ENCODE measurements at regions not wholly inside any gene's neighbourhood (a gene's known extent, or its start where the extent isn't known, plus 50 kb on each side); places are given as distances from the start of the nearest gene placed in this dataset.

- DNase-seq = no peak
These were observed 55.1 kb downstream of the KIF4B start for GRCh38 chr5:155068616-155069100.

GRCh38 chr5:155069961-155070360 lies 56.4 kb downstream of the KIF4B start:
- DNase-seq = no peak

- DNase-seq = no peak
These were observed 57.2 kb downstream of the KIF4B start for GRCh38 chr5:155070781-155071180.

- DNase-seq = no peak
These were observed 62.8 kb downstream of the KIF4B start for GRCh38 chr5:155076379-155076778.

- no peak for DNase-seq
These were observed 66.1 kb downstream of the KIF4B start for GRCh38 chr5:155079698-155080097.

- no peak for DNase-seq
These were observed 67.2 kb downstream of the KIF4B start for GRCh38 chr5:155080721-155081120.

GRCh38 chr5:155081618-155082017 lies 68.1 kb downstream of the KIF4B start:
- no peak for DNase-seq

GRCh38 chr5:155082401-155082800 lies 68.8 kb downstream of the KIF4B start:
- no peak for DNase-seq

- no peak for DNase-seq
These were observed 71.9 kb downstream of the KIF4B start for GRCh38 chr5:155085282-155085989.

GRCh38 chr5:155087036-155087435 lies 73.5 kb downstream of the KIF4B start:
- DNase-seq = no peak

- DNase-seq = no peak
These were observed 75.3 kb downstream of the KIF4B start for GRCh38 chr5:155088811-155089210.

GRCh38 chr5:155089643-155090042 lies 76.1 kb downstream of the KIF4B start:
- DNase-seq = no peak

GRCh38 chr5:155091063-155091648 lies 77.6 kb downstream of the KIF4B start:
- DNase-seq = no peak

- DNase-seq = no peak
These were observed 78.5 kb downstream of the KIF4B start for GRCh38 chr5:155091768-155092717.

- no peak for DNase-seq
These were observed 80.9 kb downstream of the KIF4B start for GRCh38 chr5:155094455-155094854.

GRCh38 chr5:155097995-155098394 lies 84.4 kb downstream of the KIF4B start:
- no peak for DNase-seq

GRCh38 chr5:155098433-155098832 lies 84.9 kb downstream of the KIF4B start:
- DNase-seq = no peak

GRCh38 chr5:155101697-155102096 lies 88.1 kb downstream of the KIF4B start:
- DNase-seq = no peak

- no peak for DNase-seq
These were observed 89.6 kb downstream of the KIF4B start for GRCh38 chr5:155103146-155103545.

GRCh38 chr5:155104441-155104840 lies 90.9 kb downstream of the KIF4B start:
- no peak for DNase-seq

GRCh38 chr5:155106221-155106620 lies 92.7 kb downstream of the KIF4B start:
- no peak for DNase-seq

GRCh38 chr5:155113888-155114287 lies 100.3 kb downstream of the KIF4B start:
- DNase-seq = no peak

- no peak for DNase-seq
These were observed 101.1 kb downstream of the KIF4B start for GRCh38 chr5:155114655-155115054.
